ENCODE measurements at regions not wholly inside any gene's neighbourhood (a gene's known extent, or its start where the extent isn't known, plus 50 kb on each side); places are given as distances from the start of the nearest gene placed in this dataset.

- in situ Hi-C loops (cut with HindIII; ENCODE audit: low sequenced_read_pairs): loop anchor here (25.0 kb wide), 1 partner anchor 216 kb away; no protein-coding TSS in a partner anchor
Observed at GRCh38 chr1:117753232-117753631, 147.4 kb downstream of the TENT5C start.

- in situ Hi-C loops (cut with HindIII; ENCODE audit: low sequenced_read_pairs): loop anchor here (25.0 kb wide), 1 partner anchor 216 kb away; no protein-coding TSS in a partner anchor
Observed at GRCh38 chr1:117753652-117754051, 147.8 kb downstream of the TENT5C start.

GRCh38 chr1:117754061-117754969, 148.5 kb downstream of the TENT5C start:
- in situ Hi-C loops (cut with HindIII; ENCODE audit: low sequenced_read_pairs): loop anchor here (25.0 kb wide), 1 partner anchor 217 kb away; no protein-coding TSS in a partner anchor

GRCh38 chr1:117757668-117758067, 151.8 kb downstream of the TENT5C start:
- in situ Hi-C loops (cut with HindIII; ENCODE audit: low sequenced_read_pairs): loop anchor here (25.0 kb wide), 1 partner anchor 220 kb away; no protein-coding TSS in a partner anchor

GRCh38 chr1:117758444-117759316, 152.8 kb downstream of the TENT5C start:
- in situ Hi-C loops (cut with HindIII; ENCODE audit: low sequenced_read_pairs): loop anchor here (25.0 kb wide), 1 partner anchor 221 kb away; no protein-coding TSS in a partner anchor

GRCh38 chr1:117759535-117759934, 153.7 kb downstream of the TENT5C start:
- in situ Hi-C loops (cut with HindIII; ENCODE audit: low sequenced_read_pairs): loop anchor here (25.0 kb wide), 1 partner anchor 222 kb away; no protein-coding TSS in a partner anchor

GRCh38 chr1:117760069-117760468, 154.2 kb downstream of the TENT5C start:
- in situ Hi-C loops (cut with HindIII; ENCODE audit: low sequenced_read_pairs): loop anchor here (25.0 kb wide), 1 partner anchor 223 kb away; no protein-coding TSS in a partner anchor

- in situ Hi-C loops (cut with HindIII; ENCODE audit: low sequenced_read_pairs): loop anchor here (25.0 kb wide), 1 partner anchor 223 kb away; no protein-coding TSS in a partner anchor
Observed at GRCh38 chr1:117760485-117760884, 154.6 kb downstream of the TENT5C start.

GRCh38 chr1:117767756-117768155, 161.7 kb downstream of the GDAP2 start:
- in situ Hi-C loops (cut with HindIII; ENCODE audit: low sequenced_read_pairs): loop anchor here (25.0 kb wide), 1 partner anchor 230 kb away; no protein-coding TSS in a partner anchor

GRCh38 chr1:117770981-117771531, 158.4 kb downstream of the GDAP2 start:
- in situ Hi-C loops (cut with HindIII; ENCODE audit: low sequenced_read_pairs): loop anchor here (25.0 kb wide), 1 partner anchor 234 kb away; no protein-coding TSS in a partner anchor

GRCh38 chr1:117779364-117779763, 150.1 kb downstream of the GDAP2 start:
- in situ Hi-C loops (cut with HindIII; ENCODE audit: low sequenced_read_pairs): no loop called here

GRCh38 chr1:117780687-117781475, 148.5 kb downstream of the GDAP2 start:
- in situ Hi-C loops (cut with HindIII; ENCODE audit: low sequenced_read_pairs): no loop called here

- in situ Hi-C loops (cut with HindIII; ENCODE audit: low sequenced_read_pairs): no loop called here
Observed at GRCh38 chr1:117782056-117782455, 147.4 kb downstream of the GDAP2 start.

GRCh38 chr1:117783606-117784396, 145.6 kb downstream of the GDAP2 start:
- in situ Hi-C loops (cut with HindIII; ENCODE audit: low sequenced_read_pairs): no loop called here

GRCh38 chr1:117788014-117788413, 141.4 kb downstream of the GDAP2 start:
- in situ Hi-C loops (cut with HindIII; ENCODE audit: low sequenced_read_pairs): no loop called here

- in situ Hi-C loops (cut with HindIII; ENCODE audit: low sequenced_read_pairs): no loop called here
Observed at GRCh38 chr1:117793413-117793812, 136.0 kb downstream of the GDAP2 start.

GRCh38 chr1:117794073-117794472, 135.3 kb downstream of the GDAP2 start:
- in situ Hi-C loops (cut with HindIII; ENCODE audit: low sequenced_read_pairs): no loop called here

GRCh38 chr1:117795190-117795589, 134.2 kb downstream of the GDAP2 start:
- in situ Hi-C loops (cut with HindIII; ENCODE audit: low sequenced_read_pairs): no loop called here

- in situ Hi-C loops (cut with HindIII; ENCODE audit: low sequenced_read_pairs): no loop called here
Observed at GRCh38 chr1:117795792-117796191, 133.6 kb downstream of the GDAP2 start.

Data from DLD1 (cell line).